H1 (cell line): ENCODE measurements at regions not wholly inside any gene's neighbourhood (a gene's known extent, or its start where the extent isn't known, plus 50 kb on each side); places are given as distances from the start of the nearest gene placed in this dataset.

Experiments
- POLR2AphosphoS5 ChIP-seq: IDR thresholded peaks from 2 replicates; pipeline ENCODE4 v1.6.1; 2011; ENCODE audit warnings: low read depth, low read length
- RAD21 ChIP-seq, 2 experiments: IDR thresholded peaks in 1 of 2; conservative IDR thresholded peaks in 1 of 2; 2 replicates each; pipeline ENCODE4 v1.6.1; 2011; ENCODE audit warnings: low read depth in 2 of 2, low read length in 2 of 2, improper control_type of control experiment in 1 of 2, inconsistent platforms in 1 of 2, mild to moderate bottlenecking in 1 of 2, moderate library complexity in 1 of 2

GRCh38 chr4:188534917-188535316 lies 395.7 kb downstream of the TRIML1 start:
- no peak for TF ChIP-seq POLR2AphosphoS5
- TF ChIP-seq RAD21 (IDR thresholded peaks at IDR 0.05 in 1 of 2, conservative IDR thresholded peaks at IDR 0.05 in 1 of 2; ENCODE audit: low read depth in 2 of 2, low read length in 2 of 2), result no peak
